GM18858 (cell line): ENCODE measurements at regions not wholly inside any gene's neighbourhood (a gene's known extent, or its start where the extent isn't known, plus 50 kb on each side); places are given as distances from the start of the nearest gene placed in this dataset.

Source experiments
- ATAC-seq: cut with Tn5 transposase; IDR thresholded peaks from one replicate; pipeline ENCODE4 v1.9.1; 2021; ENCODE audit not compliant: unreplicated experiment

GRCh38 chr1:99561952-99562351 lies 84.0 kb upstream of the PALMD start:
- no peak for ATAC-seq

DNA sequence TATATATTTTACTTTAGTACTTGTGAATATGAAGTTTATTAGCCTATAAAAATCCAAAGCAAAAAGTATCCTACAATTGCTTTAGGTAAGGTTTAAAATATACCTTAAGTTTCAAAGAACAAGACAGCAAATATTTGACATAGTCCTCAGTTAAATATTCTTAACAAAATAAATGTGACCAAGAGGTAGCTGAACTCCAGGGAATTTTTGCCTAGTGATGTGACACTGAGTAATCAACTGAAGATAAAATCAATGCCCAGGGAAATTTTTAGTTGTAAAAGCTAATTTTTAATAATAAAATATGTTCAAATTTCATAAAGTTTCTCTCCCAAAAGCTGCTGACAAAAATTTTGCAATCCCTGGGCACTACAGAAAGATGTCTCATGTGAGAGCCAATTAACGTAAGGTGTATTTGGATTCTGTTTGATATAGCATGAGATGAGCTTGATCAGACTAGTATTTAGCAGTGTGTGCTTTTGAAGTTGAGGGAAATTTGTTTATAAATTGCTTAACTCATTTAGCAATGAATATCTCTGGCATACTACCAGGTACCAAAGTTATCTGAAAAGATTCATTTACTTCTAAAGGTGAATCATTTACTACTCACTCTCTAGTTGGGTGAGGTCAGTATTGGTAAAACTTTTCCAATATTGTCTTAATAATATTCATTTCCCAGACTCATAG lies 80.2 kb upstream of the PALMD start:
- ATAC-seq = no peak

GRCh38 chr1:99566290-99567021 lies 79.5 kb upstream of the PALMD start:
- ATAC-seq = no peak

DNA sequence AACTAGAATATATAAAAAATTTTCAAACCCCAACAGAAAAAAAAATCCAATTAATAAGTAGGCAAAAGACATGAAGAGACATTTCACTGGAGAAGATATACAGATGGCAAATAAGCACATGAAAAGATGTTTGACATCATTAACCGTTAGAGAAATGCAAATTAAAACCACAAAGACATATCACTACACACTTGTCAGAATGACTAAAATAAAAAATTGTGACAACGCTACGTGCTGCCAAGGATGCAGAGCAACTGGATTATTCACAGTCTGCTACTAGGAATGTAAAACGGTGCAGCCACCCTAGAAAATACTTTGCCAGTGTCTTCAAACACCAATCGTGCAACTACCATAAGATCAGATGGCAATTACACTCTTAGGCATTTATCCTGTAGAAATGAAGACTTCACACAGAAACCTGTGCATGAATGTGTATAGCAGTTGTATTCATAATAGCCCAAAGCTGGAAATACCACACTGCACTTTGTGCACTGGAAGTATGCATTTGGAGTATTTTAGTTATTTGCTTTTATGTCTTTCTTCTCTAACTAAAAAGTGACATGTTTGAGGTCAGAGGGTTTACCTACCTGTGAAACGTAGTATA lies 75.3 kb upstream of the PALMD start:
- ATAC-seq = no peak

GRCh38 chr1:99571092-99571734 lies 74.7 kb upstream of the PALMD start:
- no peak for ATAC-seq

DNA sequence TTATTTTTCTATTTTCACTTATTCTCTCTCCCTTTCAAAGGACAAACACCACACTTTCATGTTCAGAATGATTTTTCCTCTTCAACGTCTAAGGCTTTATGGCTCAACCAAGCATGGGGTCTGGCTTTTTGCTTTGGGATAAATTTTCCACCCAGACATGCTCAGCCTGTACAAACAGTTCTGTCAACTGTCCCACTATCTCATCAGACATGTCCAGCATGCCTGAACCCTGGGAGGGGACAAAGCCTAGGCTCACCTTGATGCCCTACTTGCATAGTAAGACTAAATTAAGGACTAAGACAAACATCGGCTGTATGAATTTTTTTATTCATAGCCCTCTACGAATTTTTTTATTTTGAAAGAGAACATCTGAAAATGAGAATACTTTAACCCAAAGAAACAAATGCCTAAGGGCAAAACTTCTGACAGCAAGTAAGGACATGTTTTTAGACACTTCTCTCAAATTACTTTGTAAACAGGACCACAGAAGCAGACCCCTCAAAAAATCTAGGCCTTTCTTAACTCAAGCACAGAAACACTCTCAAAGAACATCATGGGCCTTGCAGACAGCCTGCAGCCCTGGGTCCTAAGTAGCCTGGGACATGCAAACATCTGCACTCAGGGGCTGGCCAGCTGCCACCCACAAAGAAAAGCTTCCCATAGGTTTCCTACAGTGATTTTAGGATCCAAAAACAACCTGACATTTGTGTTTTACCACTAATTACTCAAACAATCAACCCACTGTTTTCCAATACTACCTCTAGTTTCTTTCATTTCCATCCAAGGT lies 72.3 kb upstream of the PALMD start:
- no peak for ATAC-seq

GRCh38 chr1:99577313-99577712 lies 68.6 kb upstream of the PALMD start:
- no peak for ATAC-seq

DNA sequence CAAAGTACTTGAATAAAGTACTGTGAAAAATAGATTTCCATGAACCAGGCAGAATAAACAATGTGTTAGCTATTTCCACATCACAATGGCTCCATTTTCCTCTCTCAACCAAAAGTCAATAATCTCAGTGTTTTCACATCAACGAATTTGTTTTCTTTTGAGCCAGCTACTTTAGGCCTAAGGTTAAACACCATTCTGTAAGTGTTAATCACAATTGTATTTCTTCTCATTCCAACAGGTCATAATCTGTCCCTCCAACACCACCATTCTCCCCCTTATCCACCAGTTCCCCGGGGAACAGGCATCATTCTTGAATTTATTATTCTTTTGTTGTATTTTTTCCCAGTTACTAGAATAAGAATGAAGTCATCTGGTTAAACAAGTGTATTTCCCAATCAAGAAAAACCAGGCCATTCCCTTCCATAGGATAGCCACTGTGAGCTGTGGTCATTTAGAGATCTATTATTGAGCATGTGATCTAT lies 66.2 kb upstream of the PALMD start:
- ATAC-seq = no peak

- no peak for ATAC-seq
Observed at GRCh38 chr1:99580451-99580850, 65.5 kb upstream of the PALMD start.

- ATAC-seq = no peak
Observed at GRCh38 chr1:99587008-99587407, 58.9 kb upstream of the PALMD start.

GRCh38 chr1:99589186-99589636 lies 56.7 kb upstream of the PALMD start:
- no peak for ATAC-seq

DNA sequence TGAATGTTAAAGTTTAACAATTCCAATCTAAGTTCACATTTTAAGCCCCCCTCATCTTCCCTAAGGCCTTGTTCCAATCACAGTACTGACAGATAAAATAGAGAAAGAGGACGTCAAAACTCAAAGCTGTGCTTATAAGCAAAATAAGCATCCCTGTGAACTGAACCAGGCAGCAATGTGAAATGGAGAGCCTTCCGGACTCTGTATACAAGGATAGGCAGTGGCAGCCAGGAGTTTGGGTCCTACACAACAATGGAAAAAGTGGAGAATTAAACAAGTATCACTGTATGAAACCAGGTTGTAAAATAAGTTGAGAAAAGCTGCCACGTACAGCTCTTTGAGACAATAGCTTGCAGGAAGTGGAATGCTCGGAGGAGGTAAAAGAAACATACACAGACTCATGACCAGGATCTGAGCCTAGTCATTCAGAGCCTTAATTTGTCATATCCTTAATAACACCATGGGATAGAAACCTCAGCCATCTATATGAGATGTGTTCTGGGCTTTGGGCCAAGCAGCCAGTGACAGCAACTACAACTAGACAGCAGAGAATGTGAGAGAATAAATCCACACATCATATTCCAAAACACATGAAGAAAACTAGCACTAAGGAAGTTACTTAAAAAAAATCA lies 55.2 kb upstream of the PALMD start:
- no peak for ATAC-seq

GRCh38 chr1:99591886-99592285 lies 54.0 kb upstream of the PALMD start:
- no peak for ATAC-seq

- ATAC-seq = no peak
Observed at GRCh38 chr1:99594205-99594604, 51.7 kb upstream of the PALMD start.

DNA sequence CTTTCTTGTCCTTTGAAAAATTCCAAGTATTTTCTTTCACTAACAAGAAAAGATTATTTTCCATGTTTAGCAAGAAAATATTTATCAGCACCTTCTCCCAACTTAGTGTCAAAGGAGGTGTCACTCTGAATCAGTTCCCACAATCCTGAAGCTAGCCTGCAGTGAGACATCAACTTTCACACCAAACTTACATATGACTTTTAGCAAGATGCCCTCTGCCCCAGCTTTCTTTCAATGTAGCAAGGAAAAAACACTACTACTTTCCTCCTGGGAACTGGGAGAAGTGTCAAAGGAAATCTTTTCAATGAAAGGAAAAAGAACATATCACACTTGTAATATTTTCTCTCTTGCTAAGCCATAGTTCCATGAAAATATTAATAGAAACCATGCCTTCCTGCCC lies 50.9 kb upstream of the PALMD start:
- ATAC-seq = no peak

DNA sequence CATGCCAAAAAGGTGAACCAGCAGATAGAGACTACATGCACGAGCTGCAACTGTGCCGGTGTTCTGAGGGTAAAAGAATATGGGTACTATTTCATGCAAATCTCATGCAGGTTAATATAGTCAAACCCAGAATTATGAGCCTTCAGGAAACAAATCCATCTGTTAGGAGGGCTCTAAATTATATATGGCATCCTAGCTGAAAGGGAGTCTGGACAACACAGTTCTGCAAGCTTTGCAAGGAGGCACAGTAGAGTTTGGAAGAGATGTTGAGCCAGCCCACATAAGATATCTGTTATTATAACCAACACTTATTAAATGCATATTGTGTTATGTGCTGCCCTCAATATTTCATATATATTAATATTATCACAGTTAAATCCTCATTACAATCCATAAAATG lies 50.5 kb upstream of the PALMD start:
- ATAC-seq = no peak
